ENCODE measurements at regions not wholly inside any gene's neighbourhood (a gene's known extent, or its start where the extent isn't known, plus 50 kb on each side); places are given as distances from the start of the nearest gene placed in this dataset.
"Not testable (repeated sequence)": the region's sequence is repeated elsewhere in the genome, so short reads cannot be mapped to it uniquely, and the experiment has no call there.

- ATAC-seq; intact Hi-C loops (cut with DNase I, micrococcal nuclease); DNase-seq: not testable (repeated sequence)
Observed at GRCh38 chr15:21774760-21775159, 102.8 kb downstream of the POTEB start.

DNA sequence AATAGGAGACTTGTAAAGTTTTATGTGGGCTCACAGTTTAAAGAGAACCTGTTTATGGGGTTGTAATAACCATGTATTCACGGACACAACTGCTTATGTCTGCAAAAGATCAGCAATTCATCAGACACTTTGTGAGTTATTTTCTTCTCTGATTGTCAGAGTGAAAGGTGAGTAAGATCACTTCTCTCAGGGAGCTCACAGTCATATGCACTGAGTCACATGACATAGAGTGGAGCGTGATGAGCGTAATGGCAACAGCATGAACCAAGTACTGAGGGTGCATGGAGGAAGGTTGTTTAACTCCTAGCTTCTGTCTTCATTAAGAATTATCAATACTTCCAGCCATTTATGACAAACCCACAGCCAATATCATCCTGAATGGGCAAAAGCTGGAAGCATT lies 111.0 kb downstream of the POTEB start:
- DNase-seq; ATAC-seq; intact Hi-C loops (cut with DNase I, micrococcal nuclease): not testable (repeated sequence)

DNA sequence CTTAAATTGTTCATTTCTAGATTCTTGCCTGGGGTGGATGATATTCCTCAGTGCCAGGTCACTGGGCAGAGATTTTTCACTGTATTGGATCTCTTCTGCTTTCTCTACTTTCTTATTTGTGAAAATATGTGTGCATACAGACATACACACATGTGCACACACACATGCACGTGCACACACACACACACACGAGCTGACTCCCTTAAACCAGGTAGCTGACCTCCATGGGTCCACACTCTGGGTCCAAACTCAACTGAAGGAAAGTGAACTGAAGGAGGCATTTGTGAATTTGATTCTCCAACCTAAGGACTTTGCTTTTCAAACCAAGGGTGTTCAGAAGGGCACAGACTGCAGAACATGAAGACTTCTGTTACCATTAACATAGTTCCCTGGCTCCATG lies 113.8 kb downstream of the POTEB start:
- ATAC-seq; intact Hi-C loops (cut with DNase I, micrococcal nuclease); DNase-seq: not testable (repeated sequence)

- intact Hi-C loops (cut with DNase I, micrococcal nuclease); ATAC-seq: not testable (repeated sequence)
Observed at GRCh38 chr15:21760250-21761023, 117.1 kb downstream of the POTEB start.

DNA sequence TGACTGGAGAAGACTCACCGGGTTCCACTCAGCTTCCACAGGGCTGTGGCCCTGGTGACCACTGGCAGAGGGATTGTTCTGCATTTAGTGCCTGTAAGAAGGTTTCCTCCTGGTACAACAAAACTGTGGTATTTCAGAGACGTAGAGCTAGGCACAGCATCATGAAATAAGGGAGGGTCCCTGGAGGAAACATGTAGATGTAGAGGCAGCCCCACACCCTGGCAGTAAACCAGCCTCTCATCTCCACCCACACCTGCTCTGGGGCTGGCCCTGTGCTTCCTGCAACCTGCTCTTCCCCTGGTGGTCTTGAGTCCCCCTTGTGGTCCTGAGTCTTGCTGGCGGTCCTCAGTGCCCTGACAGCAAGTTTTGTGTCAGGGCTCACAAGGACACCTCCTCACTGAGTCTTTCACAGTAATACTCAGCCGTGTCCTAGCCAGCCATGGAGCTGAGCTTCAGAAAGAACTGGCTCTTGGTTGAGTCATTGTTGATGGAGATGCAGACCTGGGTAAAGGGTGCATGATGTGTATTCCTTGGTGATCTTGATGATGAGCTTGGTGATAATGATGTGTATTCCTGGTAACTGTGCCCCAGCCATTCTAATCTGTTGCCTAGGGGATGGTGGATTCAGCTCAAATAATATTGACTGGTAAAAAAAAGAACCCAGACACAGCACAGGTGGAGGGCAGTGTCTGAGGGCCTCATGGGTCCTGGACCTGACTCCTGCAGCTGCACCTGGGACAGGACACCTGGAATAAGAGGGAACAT lies 118.0 kb downstream of the POTEB start:
- ATAC-seq; intact Hi-C loops (cut with DNase I, micrococcal nuclease); DNase-seq: not testable (repeated sequence)

More at GRCh38 chr15:21760250-21761023, 117.1 kb downstream of the POTEB start:
- not testable (repeated sequence) for DNase-seq

DNA sequence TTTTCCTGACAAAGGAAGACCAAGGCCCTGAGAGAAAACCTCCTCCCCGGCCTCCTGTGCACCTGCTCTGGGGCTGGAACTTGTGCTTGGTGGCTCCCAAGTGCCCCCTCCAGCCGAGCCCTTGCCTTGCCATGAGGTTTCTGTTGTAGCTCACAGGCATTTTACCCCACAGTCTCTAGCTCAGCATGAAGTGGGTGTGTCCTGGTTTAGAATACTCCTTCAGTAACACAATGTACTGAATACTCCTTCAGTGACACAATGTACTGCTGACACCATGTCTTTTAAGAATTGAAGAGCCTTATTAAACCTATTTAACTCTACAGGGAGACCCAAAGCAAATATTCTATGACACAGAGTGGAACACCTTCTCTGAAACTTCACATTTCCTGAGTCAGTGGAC lies 123.7 kb downstream of the POTEB start:
- DNase-seq; intact Hi-C loops (cut with DNase I, micrococcal nuclease); ATAC-seq: not testable (repeated sequence)

- DNase-seq; intact Hi-C loops (cut with DNase I, micrococcal nuclease); ATAC-seq: not testable (repeated sequence)
Observed at GRCh38 chr15:21752124-21752957, 125.2 kb downstream of the POTEB start.

DNA sequence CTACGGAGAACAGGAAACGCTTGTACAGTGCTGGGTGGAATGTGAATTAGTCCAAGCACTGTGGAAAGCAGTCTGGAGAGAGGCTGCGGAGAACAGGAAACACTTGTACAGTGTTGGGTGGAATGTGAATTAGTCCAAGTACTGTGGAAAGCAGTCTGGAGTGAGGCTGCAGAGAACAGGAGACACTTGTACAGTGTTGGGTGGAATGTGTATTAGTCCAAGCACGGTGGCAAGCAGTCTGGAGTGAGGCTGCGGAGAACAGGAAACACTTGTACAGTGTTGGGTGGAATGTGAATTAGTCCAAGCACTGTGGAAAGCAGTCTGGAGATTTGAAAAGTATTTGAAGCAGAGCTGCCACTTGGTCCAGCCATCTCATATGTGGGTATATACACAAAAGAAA lies 128.4 kb downstream of the POTEB start:
- DNase-seq; intact Hi-C loops (cut with DNase I, micrococcal nuclease); ATAC-seq: not testable (repeated sequence)

DNA sequence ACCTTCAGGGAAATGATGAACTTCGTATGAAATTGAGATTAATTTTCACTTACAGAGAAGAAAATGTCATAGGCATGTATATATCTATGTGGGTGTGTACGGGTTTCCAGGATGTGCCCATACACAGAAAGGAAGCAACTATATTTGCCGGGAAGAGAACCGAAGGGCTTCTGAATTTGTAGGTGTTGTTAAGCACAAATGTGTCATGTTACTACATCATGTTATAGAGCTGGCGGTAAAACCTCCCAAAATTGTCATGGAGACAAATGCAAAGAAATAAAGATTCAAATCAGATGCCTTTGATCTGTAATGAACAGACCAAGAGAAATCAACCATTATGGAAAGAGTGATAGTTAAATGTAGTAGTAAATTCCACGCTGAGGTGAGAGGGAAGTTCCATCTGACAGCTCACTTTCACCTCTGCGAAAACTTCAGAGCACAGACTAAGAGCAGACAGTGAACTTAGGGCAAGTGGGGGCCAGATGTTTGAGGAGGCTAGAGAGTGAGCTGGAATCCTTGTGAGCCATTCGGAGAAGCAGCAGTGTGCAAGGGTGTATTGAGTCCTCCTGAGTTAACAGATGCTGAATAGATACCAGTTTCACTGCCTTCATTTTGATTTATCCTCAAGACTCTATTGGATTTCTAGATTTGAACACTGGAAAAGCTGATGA lies 133.2 kb downstream of the POTEB start:
- intact Hi-C loops (cut with DNase I, micrococcal nuclease); ATAC-seq; DNase-seq: not testable (repeated sequence)

- DNase-seq; intact Hi-C loops (cut with DNase I, micrococcal nuclease); ATAC-seq: not testable (repeated sequence)
Observed at GRCh38 chr15:21742067-21742466, 135.5 kb downstream of the POTEB start.

DNA sequence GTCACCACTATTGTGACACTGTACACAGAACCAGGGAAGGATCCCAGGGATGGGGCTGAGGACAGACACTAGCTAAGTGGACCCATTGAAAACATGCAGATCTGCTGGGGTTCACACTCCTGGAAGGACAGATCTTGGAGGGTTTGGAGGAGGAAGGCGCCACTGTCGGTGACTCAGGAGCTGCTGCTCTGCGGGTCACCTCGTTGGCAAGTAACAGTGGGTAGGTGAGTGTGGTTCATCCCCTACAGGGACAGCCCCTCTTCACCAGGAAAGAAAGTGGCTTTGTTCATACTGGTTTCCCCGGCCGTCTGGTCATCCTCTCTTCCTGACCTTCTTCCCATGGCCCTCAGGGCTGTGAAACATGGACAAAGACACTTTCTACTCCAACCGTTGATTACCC lies 139.5 kb downstream of the POTEB start:
- ATAC-seq; intact Hi-C loops (cut with DNase I, micrococcal nuclease); DNase-seq: not testable (repeated sequence)

- ATAC-seq; intact Hi-C loops (cut with DNase I, micrococcal nuclease); DNase-seq: not testable (repeated sequence)
Observed at GRCh38 chr15:21736443-21736842, 141.1 kb downstream of the POTEB start.

DNA sequence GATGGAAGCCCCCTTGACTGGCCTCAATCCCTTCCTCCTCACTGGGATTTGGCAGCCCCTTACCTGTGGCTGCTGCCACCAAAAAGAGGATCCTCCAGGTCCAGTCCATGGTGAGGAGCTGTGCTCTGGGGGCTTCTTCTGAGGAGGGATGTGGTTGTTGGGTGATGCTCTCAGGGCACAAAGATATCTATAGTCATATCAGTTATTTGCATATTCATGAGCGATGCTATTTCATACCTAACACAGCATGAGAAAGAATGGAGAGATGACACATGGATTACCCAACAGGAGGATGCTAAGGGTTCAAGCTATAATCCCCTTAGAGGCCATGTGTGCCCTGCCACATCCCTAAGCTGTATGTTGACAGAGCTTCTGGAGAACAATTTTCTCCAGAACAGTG lies 141.7 kb downstream of the POTEB start:
- intact Hi-C loops (cut with DNase I, micrococcal nuclease); DNase-seq; ATAC-seq: not testable (repeated sequence)

DNA sequence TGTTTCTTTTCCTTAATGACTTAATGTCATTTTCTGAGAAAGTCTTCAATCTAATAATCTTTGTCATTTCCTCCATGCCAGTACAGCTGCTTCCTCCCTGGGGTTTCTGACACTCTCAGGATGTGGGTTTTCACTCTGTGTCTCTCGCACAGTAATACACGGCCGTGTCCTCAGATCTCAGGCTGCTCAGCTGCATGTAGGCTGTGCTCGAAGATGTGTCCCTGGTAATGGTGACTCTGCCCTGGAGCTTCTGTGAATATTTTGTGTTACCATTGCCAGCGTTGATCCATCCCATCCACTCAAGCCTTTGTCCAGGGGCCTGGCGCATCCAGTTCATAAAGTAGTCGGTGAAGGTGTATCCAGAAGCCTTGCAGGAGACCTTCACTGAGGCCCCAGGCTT lies 142.2 kb downstream of the POTEB start:
- intact Hi-C loops (cut with DNase I, micrococcal nuclease); DNase-seq; ATAC-seq: not testable (repeated sequence)

DNA sequence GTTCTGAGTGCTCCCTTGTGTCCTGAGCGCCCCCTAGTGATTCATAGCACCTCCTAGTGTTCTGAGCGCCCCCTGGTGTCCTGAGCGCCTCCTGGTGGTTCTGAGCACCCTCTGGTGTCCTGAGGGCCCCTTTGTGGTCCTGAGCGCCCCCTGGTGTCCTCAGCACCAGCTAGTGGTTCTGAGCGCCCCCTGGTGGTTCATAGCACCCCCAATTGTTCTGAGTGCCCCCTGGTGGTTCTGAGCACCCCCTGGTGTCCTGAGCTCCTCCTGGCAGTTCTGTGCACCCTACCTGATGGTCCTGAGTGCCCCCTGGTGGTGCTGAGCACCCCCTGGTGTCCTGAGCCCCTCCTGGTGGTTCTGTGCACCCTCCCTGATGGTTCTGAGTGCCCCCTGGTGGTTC lies 146.0 kb downstream of the POTEB start:
- DNase-seq; intact Hi-C loops (cut with DNase I, micrococcal nuclease); ATAC-seq: not testable (repeated sequence)

GRCh38 chr15:21730427-21731405 lies 146.8 kb downstream of the POTEB start:
- ATAC-seq: peak; percentile 48
- intact Hi-C loops (cut with DNase I, micrococcal nuclease): not testable (repeated sequence)

DNA sequence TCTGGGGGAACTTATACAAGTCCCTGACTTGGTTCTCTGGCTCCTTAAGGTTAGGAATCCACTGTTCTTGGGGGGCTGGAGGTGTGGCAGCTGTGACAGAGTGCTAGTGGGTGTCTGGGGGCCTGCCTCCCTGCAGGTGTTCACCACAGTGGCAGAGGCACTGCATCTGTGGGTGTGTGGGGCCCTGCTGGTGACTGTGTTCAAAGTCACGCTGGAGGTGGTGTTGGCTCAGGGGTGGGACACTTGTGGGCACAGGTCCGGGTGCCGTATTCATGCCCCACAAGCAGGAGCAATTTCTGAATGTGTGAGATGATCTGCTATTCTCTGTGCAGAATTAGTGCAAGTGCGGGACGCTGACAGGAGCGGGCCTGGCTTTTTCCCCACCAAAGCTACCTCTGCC lies 152.5 kb downstream of the POTEB start:
- DNase-seq; ATAC-seq; intact Hi-C loops (cut with DNase I, micrococcal nuclease): not testable (repeated sequence)

More at GRCh38 chr15:21730427-21731405, 146.8 kb downstream of the POTEB start:
- not testable (repeated sequence) for DNase-seq

Data from left colon (tissue), 2 donors.